K562 (cell line): ENCODE measurements at regions not wholly inside any gene's neighbourhood (a gene's known extent, or its start where the extent isn't known, plus 50 kb on each side); places are given as distances from the start of the nearest gene placed in this dataset.

Experiments
- ATAC-seq: fragments of 200-7000 bp; cut with Tn5 transposase; 3 replicates; pipeline ENCODE4 v1.9.1; 2020; ENCODE audit warnings: moderate library complexity
- BruUV-seq: library from RNA; stranded (reverse); fragments of 400-500 nt; replicated peaks from 2 replicates; lab custom pipeline; 2021; lab: Mats Ljungman, UMichigan
- CTCF ChIA-PET: fragments of 300-600 bp; formaldehyde crosslinking; extraction: SDS; loops from one replicate; lab custom pipeline; 2021; ENCODE audit warnings: low intra/inter-chr PET ratio; lab: Yijun Ruan, JAX
- POLR2A ChIA-PET: fragments of 300-600, 350-650 bp; sonication (Branson Sonifier 250); formaldehyde crosslinking; extraction: SDS; loops from one replicate; lab custom pipeline; 2021; ENCODE audit warnings: antibody characterized with exemption, inconsistent platforms; lab: Yijun Ruan, JAX
- DNase-seq, 4 experiments: peaks; one replicate each; pipeline versions ENCODE4 v3.0.0 to v3.0.0-alpha.2; 2011 to 2018; ENCODE audit warnings: low spot score in 3 of 4, mixed read lengths in 3 of 4; ENCODE audit errors: extremely low read depth in 1 of 4
- FAIRE-seq: peaks from 2 replicates; lab custom pipeline; 2011; peaks lifted over from hg19 to GRCh38; lab: Jason Lieb, UNC
- H2AFZ ChIP-seq: 2 replicates; pipeline ENCODE4 v1.6.0; 2011; ENCODE audit warnings: low read depth, low read length, control low read depth, inconsistent platforms
- H3K27ac ChIP-seq: fragments of 200-600 bp; 3 replicates; pipeline ENCODE4 v1.8.0; 2011; ENCODE audit warnings: low read depth, mild to moderate bottlenecking, control low read depth, inconsistent platforms, low read length, moderate library complexity, mixed read lengths; ENCODE audit errors: extremely low read depth
- H3K27me3 ChIP-seq, 2 experiments: fragments of 300-600 bp in 1 of 2; 2 replicates in 1 of 2; 3 replicates in 1 of 2; pipeline versions ENCODE4 v1.6.0 to v1.8.0; 2011; ENCODE audit warnings: inconsistent platforms in 2 of 2, low read length in 2 of 2, mild to moderate bottlenecking in 1 of 2, mixed read lengths in 1 of 2, moderate library complexity in 1 of 2; ENCODE audit not compliant: control insufficient read depth in 2 of 2, insufficient read depth in 2 of 2
- H3K36me3 ChIP-seq: fragments of 300-600 bp; 3 replicates; pipeline ENCODE4 v1.8.0; 2011; ENCODE audit warnings: mild to moderate bottlenecking, low read length, inconsistent platforms; ENCODE audit not compliant: control insufficient read depth, insufficient read depth
- H3K4me1 ChIP-seq, 2 experiments: fragments of 200-600 bp in 1 of 2; replicated peaks in 1 of 2; 2 replicates in 1 of 2; 3 replicates in 1 of 2; pipeline versions ENCODE4 v1.5.1 to v1.8.0; 2011; ENCODE audit warnings: inconsistent platforms in 2 of 2, low read length in 2 of 2, mild to moderate bottlenecking in 1 of 2, mixed read lengths in 1 of 2, moderate library complexity in 1 of 2; ENCODE audit not compliant: control insufficient read depth in 2 of 2, insufficient read depth in 2 of 2
- H3K4me2 ChIP-seq: 2 replicates; pipeline ENCODE4 v1.6.1; 2011; ENCODE audit warnings: low read length, control low read depth, inconsistent platforms, mixed read lengths; ENCODE audit not compliant: insufficient read depth
- H3K4me3 ChIP-seq: fragments of 200-600 bp; sonication (generic), shearing (Covaris generic); 2 replicates; pipeline ENCODE4 v1.5.1; 2016; ENCODE audit warnings: control low read depth, inconsistent platforms
- H3K79me2 ChIP-seq: fragments of 200-600 bp; 3 replicates; pipeline ENCODE4 v1.8.0; 2011; ENCODE audit warnings: low read length, inconsistent platforms; ENCODE audit not compliant: control insufficient read depth, insufficient read depth
- H3K9ac ChIP-seq, 2 experiments: 2 replicates each; pipeline versions ENCODE4 v1.6.0 to v1.6.1; 2011; ENCODE audit warnings: low read depth in 2 of 2, low read length in 2 of 2, control low read depth in 1 of 2, inconsistent platforms in 1 of 2, mild to moderate bottlenecking in 1 of 2, mixed read lengths in 1 of 2; ENCODE audit not compliant: insufficient read depth in 1 of 2
- H3K9me1 ChIP-seq: one replicate; pipeline ENCODE4 v1.6.0; 2011; ENCODE audit warnings: inconsistent platforms, mild to moderate bottlenecking, low read length, moderate library complexity; ENCODE audit not compliant: control insufficient read depth, insufficient read depth
- H3K9me3 ChIP-seq: replicated peaks from 2 replicates; pipeline ENCODE4 v1.5.1; 2011; ENCODE audit warnings: low read depth, low read length, inconsistent platforms; ENCODE audit not compliant: control insufficient read depth, insufficient read depth
- H4K20me1 ChIP-seq: replicated peaks from 2 replicates; pipeline ENCODE4 v1.6.1; 2011; ENCODE audit warnings: low read length, inconsistent platforms, mixed read lengths; ENCODE audit not compliant: control insufficient read depth, insufficient read depth
- CBX2 ChIP-seq: fragments of 200-600 bp; sonication (generic); IDR thresholded peaks from one replicate; pipeline ENCODE4 v1.6.1; 2012; ENCODE audit warnings: mild to moderate bottlenecking, low read length, inconsistent platforms; ENCODE audit not compliant: insufficient read depth, poor library complexity, severe bottlenecking
- FOXM1 ChIP-seq, 2 experiments: fragments of 450-650 bp in 1 of 2; sonication (generic) in 1 of 2; formaldehyde crosslinking in 1 of 2; IDR thresholded peaks; 2 replicates each; pipeline versions ENCODE4 v1.6.1 to v1.9.0; 2017 to 2022; ENCODE audit warnings: low read depth in 2 of 2, mild to moderate bottlenecking in 2 of 2, missing genetic modification reagents in 1 of 2, moderate library complexity in 1 of 2
- GATAD2B ChIP-seq: fragments of 450-650 bp; IDR thresholded peaks from 2 replicates; pipeline ENCODE4 v1.6.1; 2017; ENCODE audit warnings: mild to moderate bottlenecking, borderline replicate concordance
- HNRNPL ChIP-seq: fragments of 200-400 bp; formaldehyde crosslinking; IDR thresholded peaks from 2 replicates; pipeline ENCODE4 v1.6.1; 2017; ENCODE audit warnings: low read depth, mild to moderate bottlenecking, low read length
- POLR2B ChIP-seq: fragments of 450-650 bp; IDR thresholded peaks from 2 replicates; pipeline ENCODE4 v1.6.1; 2018; ENCODE audit warnings: low read depth; ENCODE audit not compliant: partially characterized antibody
- TRIM24 ChIP-seq, 2 experiments: fragments of 450-650 bp; IDR thresholded peaks; 2 replicates each; pipeline ENCODE4 v1.6.1; 2016
- WGBS: fragments of 100-300 bp; shearing (Covaris generic); methylation state at CpG from one replicate; pipeline ENCODE4 v1.1.6; 2016; ENCODE audit warnings: low coverage, mixed read lengths; ENCODE audit not compliant: insufficient coverage; ENCODE audit errors: missing lambda C conversion rate; 5-methylcytosine and 5-hydroxymethylcytosine counted together
- in situ Hi-C: fragments of 300-500 bp; cut with MboI; formaldehyde crosslinking; loops from 4 replicates; pipeline ENCODE4 v1.15.0; 2018; ENCODE audit warnings: inconsistent platforms, mixed read lengths
- intact Hi-C: fragments of 100-400 bp; cut with micrococcal nuclease; formaldehyde crosslinking; loops from 2 replicates; pipeline ENCODE4 v1.14.2; 2022
- TF ChIP-seq, protein P1 (sequence below): fragments of 450-650 bp; IDR thresholded peaks from 2 replicates; pipeline ENCODE4 v1.6.1; 2016; ENCODE audit warnings: antibody characterized with exemption
- TF ChIP-seq, protein P2 (sequence below): fragments of 450-650 bp; IDR thresholded peaks from 2 replicates; pipeline ENCODE4 v1.6.1; 2016; ENCODE audit warnings: borderline replicate concordance

DNA sequence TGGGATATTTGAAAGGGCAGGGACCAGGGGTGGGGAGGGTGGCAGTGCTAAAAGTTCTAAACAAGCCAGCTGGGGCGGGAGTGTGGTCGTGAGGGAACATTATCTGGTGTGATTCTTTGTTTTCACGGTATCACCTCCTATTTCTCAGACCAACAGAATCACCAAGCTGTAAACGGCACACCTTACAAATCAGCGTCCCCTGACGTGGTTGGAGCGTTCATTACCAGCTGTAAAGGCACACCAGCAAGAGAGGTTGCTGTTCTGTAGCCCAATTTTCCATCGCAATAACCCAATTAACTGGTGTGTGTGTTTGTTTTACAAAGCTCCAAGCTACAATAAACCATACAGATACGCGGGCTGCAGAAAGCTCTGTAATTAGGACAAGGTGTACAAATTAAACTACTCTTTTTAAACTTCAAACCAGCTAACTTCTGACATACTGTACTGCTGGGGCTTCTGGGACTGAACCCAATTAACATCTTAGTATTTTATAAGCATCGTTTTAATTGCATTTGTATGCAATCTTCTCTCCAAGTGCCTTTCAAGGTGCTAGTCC is 303.6 kb upstream of the CLINT1 start:
- BruUV-seq: no TSS peak
- peaks cover 0 to 5% of the 10 kb centered on the region in 2 experiments; a peak in 2 of 5 replicates for H3K27me3 ChIP-seq
- H3K4me3 ChIP-seq: no peak overlapping the region
- H3K4me2 ChIP-seq: no peak overlapping the region
- H2AFZ ChIP-seq: no peak overlapping the region
- H3K9ac ChIP-seq: no peak overlapping the region
- TF ChIP-seq TRIM24 (IDR thresholded peaks at IDR 0.05) (no peak), FOXM1 (IDR thresholded peaks at IDR 0.05; ENCODE audit: low read depth) (no peak), FOXM1 (CRISPR knock-in tag; IDR thresholded peaks at IDR 0.05; ENCODE audit: low read depth) (no peak)
- DNase-seq (no peak), FAIRE-seq (no peak), ATAC-seq (no peak)
- H3K4me1 ChIP-seq: no peaks in the 10 kb centered on the region
- no peaks in the 10 kb centered on the region for H3K9me1 ChIP-seq
- H3K9me3 ChIP-seq: no peaks in the 10 kb centered on the region
- no peaks in the 10 kb centered on the region for H3K79me2 ChIP-seq
- 0% methylated on average over 11 of the region's 11 CpGs for whole genome bisulfite sequencing
- CTCF ChIA-PET: no interaction called here
- no peaks in the 10 kb centered on the region for H4K20me1 ChIP-seq
- intact Hi-C loops: no loop called here
- POLR2A ChIA-PET: no interaction called here
- in situ Hi-C loops: no loop called here
- no peak overlapping the region for H3K27ac ChIP-seq
- no peaks in the 10 kb centered on the region for H3K36me3 ChIP-seq

DNA sequence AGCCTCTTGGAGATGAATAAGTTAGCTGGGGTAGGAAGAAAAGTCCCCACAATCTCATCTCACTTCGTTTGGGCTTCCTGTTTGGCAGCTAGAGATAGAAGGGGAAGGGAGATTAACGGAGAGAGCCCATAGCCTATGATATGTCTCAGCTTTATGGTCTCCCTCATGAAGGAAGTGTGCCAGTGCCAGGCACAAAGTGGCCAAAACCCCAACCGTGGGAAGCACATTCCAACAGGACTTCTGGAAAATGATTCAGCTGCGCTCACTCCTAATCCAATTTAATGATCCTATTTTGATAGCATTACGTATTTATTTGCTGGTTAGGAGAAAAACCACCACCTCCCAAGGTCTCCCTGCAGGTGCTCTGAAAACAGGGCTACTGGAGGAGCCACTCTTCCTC is 303.1 kb upstream of the CLINT1 start:
- 0% methylated on average over 5 of the region's 5 CpGs for WGBS
- no peak for DNase-seq
- Histone ChIP-seq H3K4me1 (no peaks in the 10 kb centered on the region), H3K4me2 (no peak overlapping the region), H3K27me3 (peaks cover 0 to 5% of the 10 kb centered on the region in 2 experiments; a peak in 2 of 5 replicates), H3K4me3 (no peak overlapping the region), H3K36me3 (no peaks in the 10 kb centered on the region), H3K27ac (no peak overlapping the region), H3K9me1 (no peaks in the 10 kb centered on the region), H3K9me3 (no peaks in the 10 kb centered on the region), H2AFZ (no peak overlapping the region), H3K9ac (no peak overlapping the region), H4K20me1 (no peaks in the 10 kb centered on the region), H3K79me2 (no peaks in the 10 kb centered on the region)
- BruUV-seq: no TSS peak
- intact Hi-C loops: no loop called here
- POLR2A ChIA-PET: no interaction called here
- no peak for ATAC-seq
- in situ Hi-C loops: no loop called here
- FAIRE-seq: no peak
- CTCF ChIA-PET: no interaction called here
- TF ChIP-seq POLR2B (no peak), CBX2 (no peak), GATAD2B (no peak), HNRNPL (no peak)
- TF ChIP-seq, protein P1, sequence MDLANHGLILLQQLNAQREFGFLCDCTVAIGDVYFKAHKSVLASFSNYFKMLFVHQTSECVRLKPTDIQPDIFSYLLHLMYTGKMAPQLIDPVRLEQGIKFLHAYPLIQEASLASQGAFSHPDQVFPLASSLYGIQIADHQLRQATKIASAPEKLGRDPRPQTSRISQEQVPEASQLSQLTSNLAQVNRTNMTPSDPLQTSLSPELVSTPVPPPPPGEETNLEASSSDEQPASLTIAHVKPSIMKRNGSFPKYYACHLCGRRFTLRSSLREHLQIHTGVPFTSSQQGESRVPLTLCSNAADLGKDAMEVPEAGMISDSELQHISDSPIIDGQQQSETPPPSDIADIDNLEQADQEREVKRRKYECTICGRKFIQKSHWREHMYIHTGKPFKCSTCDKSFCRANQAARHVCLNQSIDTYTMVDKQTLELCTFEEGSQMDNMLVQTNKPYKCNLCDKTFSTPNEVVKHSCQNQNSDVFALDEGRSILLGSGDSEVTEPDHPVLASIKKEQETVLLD: no peak
- TF ChIP-seq, protein P2, sequence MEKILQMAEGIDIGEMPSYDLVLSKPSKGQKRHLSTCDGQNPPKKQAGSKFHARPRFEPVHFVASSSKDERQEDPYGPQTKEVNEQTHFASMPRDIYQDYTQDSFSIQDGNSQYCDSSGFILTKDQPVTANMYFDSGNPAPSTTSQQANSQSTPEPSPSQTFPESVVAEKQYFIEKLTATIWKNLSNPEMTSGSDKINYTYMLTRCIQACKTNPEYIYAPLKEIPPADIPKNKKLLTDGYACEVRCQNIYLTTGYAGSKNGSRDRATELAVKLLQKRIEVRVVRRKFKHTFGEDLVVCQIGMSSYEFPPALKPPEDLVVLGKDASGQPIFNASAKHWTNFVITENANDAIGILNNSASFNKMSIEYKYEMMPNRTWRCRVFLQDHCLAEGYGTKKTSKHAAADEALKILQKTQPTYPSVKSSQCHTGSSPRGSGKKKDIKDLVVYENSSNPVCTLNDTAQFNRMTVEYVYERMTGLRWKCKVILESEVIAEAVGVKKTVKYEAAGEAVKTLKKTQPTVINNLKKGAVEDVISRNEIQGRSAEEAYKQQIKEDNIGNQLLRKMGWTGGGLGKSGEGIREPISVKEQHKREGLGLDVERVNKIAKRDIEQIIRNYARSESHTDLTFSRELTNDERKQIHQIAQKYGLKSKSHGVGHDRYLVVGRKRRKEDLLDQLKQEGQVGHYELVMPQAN: no peak
- TF ChIP-seq, all 486 proteins: peak for 0
